Peyer's patch (tissue), 4 donors: ENCODE measurements at regions not wholly inside any gene's neighbourhood (a gene's known extent, or its start where the extent isn't known, plus 50 kb on each side); places are given as distances from the start of the nearest gene placed in this dataset.

Experiments
- CTCF ChIP-seq, 6 experiments: fragments of 450-650 bp in 4 of 6; fragments of 200-600 bp in 2 of 6; sonication (generic) in 1 of 6; IDR thresholded peaks; one replicate each; pipeline ENCODE4 v1.5.1; 2017 to 2019; ENCODE audit warnings: antibody characterized with exemption in 6 of 6, mild to moderate bottlenecking in 3 of 6, moderate library complexity in 1 of 6
- POLR2A ChIP-seq, 2 donors: fragments of 450-650 bp; IDR thresholded peaks; one replicate each; pipeline ENCODE4 v1.5.1; 2017; ENCODE audit warnings: antibody characterized with exemption in 2 of 2, mild to moderate bottlenecking in 2 of 2, moderate library complexity in 2 of 2

GRCh38 chr16:48459167-48459566 lies 74.0 kb upstream of the SIAH1 start:
- TF ChIP-seq POLR2A (IDR thresholded peaks at IDR 0.05) (no peak), CTCF (IDR thresholded peaks at IDR 0.05) (no peak)
